HG03139 (cell line): ENCODE measurements at regions not wholly inside any gene's neighbourhood (a gene's known extent, or its start where the extent isn't known, plus 50 kb on each side); places are given as distances from the start of the nearest gene placed in this dataset.

Experiments used
- ATAC-seq: cut with Tn5 transposase; IDR thresholded peaks from one replicate; pipeline ENCODE4 v1.9.1; 2021; ENCODE audit not compliant: unreplicated experiment

DNA sequence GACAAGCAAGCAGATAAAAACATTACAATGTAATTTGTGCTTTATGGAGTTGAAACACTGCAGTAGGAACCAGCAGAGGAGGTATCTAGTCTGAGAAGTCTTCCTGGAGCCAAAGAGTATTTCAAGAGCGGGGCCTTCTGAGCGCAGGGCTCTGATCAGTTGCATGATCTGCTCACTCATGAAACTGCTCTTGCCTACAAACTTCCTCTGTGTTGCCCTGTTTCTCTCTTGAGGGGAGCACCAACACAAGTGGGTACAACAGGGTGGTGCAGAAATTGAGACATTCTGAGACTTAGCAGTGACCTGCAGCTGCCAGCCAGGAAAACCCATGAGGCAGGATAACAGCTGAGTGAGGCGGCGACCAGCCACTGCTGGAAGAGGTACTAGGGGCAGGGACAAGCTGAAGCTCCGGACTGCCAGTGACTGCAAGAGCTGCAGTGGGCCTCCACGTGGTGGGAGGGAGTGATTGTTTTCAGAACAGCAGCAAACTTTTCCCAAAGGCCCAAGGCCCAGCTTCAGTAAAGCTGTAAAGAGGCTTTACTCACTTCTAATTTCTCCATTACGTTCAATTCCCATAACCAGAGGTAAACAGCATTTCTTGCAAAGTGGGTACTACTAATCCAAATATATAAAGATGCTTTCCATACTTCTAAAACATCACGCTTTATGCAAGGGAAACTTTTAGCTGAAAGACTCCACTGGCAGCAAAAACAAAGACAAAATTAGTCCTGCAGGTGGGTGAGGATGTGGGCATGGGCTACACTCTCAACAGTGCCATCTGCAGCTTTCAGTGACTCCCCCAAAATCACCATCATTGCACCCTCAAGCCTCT, 69.0 kb upstream of the LPP start:
- ATAC-seq = no peak

GRCh38 chr3:188085584-188086560, 68.1 kb upstream of the LPP start:
- no peak for ATAC-seq

DNA sequence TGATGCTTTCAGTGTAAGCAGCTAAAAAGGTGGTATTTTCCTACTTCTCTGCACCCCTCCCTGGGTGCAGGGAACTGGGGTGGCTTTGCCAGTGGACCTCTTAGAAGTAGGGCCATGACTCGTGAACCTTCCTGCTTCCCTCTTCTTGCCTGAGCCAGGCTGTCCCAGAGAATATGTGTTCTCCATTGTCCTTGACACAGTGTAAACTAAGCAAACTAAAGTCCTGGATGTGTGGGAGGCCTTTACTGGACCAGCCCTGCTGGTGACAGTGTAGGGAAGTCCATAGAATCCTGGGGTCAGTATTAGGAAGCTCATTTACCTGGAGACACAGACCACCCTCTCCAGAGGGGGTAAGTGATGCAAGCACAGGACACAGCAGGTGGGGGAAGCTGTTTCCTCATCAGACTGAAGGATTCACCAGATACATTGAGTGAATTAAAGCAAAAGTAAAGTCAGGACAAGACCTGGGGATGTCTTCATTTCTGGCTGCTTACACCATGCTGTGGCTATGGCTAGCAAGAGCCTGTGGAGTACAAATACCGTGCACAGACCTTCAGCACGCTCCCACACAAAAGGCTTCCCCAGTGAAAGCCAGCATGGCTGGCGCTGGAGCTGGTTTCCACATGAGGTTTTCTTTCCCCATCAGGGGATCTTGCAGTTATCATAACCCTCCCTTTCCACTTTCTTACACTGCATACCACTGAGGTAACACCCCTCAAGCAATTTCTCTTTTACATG, 64.8 kb upstream of the LPP start:
- ATAC-seq = no peak

DNA sequence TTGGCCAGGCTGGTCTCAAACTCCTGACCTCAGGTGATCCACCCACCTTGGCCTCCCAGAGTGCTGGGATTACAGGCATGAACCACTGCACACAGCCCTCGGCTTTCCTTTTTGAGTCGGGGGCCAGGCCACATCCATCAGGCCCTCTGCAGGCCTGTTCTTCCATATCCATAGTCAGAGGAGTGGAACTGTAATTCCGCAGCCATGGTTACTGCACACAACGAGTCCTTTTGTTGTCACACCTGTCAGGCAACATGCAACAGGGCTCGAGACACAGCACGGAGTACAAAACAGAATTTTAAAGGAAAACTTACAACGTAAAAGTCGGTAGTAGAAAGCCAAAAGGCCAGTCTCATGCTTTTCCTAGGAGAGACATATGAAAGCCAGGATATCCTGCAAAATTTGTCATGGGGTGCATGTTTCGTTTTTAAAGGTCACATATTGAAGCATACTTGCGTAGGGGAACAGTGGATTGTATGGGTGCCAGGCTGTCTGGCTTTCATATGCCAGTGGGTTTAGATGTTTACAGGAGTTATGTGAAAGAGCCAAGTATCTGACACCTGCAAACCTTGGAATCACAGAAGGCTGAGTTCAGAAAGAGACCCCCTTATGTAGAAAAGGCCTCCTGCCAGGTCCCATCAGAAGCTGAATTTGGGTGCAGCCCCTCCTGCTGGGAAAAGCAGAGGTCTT, 63.2 kb upstream of the LPP start:
- no peak for ATAC-seq

GRCh38 chr3:188091746-188092145, 62.2 kb upstream of the LPP start:
- ATAC-seq = no peak

DNA sequence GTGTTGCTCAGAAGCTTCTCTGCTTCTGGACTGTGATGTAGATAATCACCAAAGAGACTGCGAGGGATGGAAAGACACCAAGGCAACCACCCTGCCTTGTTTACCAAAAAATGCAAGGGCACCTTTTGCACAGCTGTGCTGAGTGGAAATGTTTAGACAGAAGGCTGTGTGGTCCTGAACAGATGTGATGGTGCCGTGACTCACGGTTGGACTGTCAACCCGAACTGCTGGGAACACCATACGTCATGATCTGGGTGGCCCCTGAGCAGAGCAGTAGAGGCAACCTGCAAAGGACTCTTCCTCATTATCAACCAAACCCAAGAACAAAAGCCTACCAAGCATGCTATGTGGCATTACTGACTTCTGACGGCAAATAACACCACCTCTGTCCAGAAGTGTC, 61.3 kb upstream of the LPP start:
- no peak for ATAC-seq

- ATAC-seq = no peak
These were observed 58.5 kb upstream of the LPP start for GRCh38 chr3:188095431-188095830.

- ATAC-seq = no peak
These were observed 56.2 kb upstream of the LPP start for GRCh38 chr3:188097791-188098190.

GRCh38 chr3:188099907-188100306, 54.0 kb upstream of the LPP start:
- no peak for ATAC-seq

DNA sequence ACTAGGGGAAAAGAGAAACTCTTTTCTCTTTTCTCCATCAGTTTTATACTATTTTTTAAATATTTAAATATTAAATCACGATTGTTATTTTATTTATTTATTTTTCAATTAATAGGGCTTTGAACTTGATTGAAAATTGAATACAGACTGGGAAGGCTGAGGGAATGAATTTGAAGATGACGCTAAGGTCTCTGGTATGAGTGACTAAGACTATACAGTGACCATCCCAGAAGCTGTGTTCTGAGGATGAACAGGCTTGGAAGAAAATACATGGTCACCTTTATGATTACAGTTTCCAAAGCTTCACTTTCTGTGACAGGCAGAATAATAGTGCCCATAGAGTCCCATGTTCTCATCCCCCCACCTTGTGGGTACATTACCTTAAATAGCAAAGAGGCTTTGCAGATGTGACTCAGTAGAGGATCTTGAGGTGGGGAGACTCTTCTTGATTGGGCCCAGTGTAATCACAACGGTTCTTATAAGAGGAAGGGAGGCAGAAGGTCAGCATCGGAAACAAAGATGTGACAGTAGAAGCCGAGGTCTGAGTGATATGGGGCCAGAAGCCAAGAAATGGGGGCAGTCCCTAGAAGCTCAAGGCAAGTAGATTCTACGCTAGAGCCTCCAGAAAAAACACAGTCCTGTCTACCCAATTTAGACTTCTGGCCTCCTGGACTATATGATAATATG, 51.0 kb upstream of the LPP start:
- ATAC-seq = no peak

- ATAC-seq = no peak
These were observed 49.9 kb upstream of the LPP start for GRCh38 chr3:188104050-188104449.
